ENCODE measurements at regions not wholly inside any gene's neighbourhood (a gene's known extent, or its start where the extent isn't known, plus 50 kb on each side); places are given as distances from the start of the nearest gene placed in this dataset.
"Not testable (repeated sequence)": the region's sequence is repeated elsewhere in the genome, so short reads cannot be mapped to it uniquely, and the experiment has no call there.

DNA sequence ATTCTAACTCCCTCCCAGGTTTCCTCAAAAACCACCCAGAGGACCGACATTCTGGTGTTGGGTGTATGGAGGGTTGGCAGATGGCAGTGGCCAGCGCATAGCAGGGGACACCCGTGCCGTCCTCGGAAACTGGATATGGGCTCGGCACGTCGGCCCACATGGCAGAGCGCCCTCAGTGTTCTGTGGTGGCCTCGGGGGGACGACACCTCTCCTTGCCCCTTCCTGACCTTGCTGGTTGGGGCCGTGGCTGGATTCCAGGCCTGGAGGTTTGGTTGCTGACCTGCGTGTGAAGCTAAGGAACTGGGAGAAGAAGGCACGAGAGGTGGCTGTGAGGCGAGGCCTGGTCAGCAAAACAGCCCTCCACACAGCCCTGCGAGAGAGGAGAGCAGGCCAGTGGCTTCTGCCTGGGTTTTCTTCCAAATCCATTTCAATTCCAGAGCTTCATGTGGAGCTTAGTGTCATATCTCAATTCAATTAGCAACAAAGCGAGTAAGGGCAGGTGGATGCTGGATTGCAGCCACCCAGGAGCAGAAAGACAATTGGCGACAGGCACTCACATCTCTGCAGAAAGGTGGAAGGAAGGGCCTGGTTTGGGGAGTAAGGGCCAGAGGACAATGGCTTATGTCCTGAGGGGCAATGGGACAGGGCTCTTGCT is 478.4 kb downstream of the BRD1 start:
- DNase-seq (ENCODE audit: low read depth): no peak

DNA sequence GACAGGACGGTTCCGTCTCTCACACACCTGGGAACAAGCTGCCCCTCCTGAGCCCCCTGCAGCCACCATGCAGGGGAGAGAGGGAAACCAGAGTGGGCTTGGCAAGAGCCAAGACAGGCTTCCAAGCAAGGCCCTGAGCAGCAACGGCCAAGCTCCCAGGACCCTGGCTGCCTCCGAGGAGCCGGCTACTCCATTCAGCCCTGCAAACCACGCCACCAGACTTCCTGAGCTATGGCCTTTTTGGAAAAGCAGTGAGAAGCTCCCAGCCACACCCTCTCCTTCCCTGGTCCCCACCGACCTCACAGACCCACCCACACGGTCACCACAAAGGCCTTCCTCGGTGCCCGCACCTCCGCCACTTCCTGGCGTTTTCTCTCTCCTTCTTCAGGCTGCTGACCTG is 479.0 kb downstream of the BRD1 start:
- no peak for DNase-seq (ENCODE audit: low read depth)

DNA sequence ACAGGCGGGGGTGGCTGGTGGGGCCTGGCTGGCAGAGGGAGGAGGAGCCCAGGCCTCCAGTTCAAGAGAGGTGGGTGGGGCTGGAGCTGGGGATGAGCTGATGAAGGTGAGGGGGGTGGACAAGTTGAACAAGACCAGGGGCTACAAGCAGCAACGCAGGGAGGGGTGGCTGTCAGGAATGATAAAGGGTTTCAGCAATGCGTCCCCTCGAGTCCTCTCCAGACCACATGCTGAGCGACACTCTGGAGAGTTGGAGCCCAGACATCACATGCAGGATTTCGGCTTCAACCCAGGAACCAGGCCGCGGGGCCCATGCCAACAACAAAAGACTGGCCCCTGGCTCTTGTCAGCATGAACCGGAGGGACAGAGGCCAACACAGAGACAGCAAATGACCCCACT is 480.3 kb downstream of the BRD1 start:
- no peak for DNase-seq (ENCODE audit: low read depth)

- no peak for DNase-seq (ENCODE audit: low read depth)
Measured at GRCh38 chr22:49345896-49346295, 481.8 kb downstream of the BRD1 start.

DNA sequence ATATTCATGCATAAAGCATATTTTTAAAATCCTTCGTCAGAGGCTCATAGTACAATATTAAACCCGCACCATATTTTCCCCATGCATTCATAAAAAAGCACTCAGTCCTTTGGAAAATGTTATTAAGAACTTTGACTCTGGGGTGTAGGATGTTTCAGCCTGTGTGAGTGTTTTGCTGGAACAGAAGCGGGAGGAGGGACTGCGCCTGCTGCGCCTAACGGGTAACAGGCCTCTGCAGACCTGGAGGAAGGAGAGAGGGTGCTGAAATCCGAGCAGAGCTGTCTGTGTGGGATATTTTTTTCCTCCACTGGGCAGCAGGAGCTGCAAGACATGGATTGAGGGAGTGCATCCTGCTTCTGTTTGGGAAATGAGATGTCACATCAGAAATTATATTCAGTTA is 483.0 kb downstream of the BRD1 start:
- no peak for DNase-seq (ENCODE audit: low read depth)

GRCh38 chr22:49344161-49344560 is 483.5 kb downstream of the BRD1 start:
- DNase-seq (ENCODE audit: low read depth): no peak

DNA sequence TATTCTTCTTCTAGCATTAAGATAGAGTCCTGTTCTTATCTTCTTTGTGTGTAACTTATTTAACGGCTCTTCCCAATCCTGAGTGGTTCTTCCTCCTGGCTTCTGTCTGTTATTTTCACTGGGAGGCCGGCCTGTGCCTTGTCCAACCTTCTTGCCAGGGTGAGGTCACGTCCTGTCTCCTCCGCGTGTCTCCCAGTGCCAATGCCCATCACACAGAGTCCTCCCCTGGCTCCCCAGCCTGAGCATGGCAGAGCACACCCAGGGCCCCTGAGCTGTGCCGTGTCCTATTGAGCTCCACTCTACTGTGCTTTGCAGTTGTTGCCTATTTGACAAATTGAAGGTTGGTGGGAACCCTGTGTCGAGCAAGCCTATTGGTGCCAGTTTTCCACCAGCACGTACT is 487.3 kb downstream of the BRD1 start:
- DNase-seq (ENCODE audit: low read depth): no peak

DNA sequence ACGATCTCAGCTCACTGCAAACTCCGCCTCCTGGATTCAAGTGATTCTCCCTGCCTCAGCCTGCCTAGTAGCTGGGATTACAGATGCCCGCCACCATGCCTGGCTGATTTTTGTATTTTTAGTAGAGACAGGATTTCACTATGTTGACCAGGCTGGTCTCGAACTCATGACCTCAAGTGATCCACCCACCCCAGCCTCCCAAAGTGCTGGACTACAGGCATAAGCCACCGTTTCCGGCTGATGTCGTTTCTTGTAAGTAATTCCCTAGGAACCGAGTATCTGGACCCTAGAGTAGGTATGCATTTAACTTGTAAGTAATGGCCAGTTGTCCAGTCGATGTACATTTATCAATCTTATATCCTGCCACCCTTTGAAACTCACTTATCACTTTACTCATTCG is 491.2 kb downstream of the BRD1 start:
- DNase-seq (ENCODE audit: low read depth): not testable (repeated sequence)

- DNase-seq (ENCODE audit: low read depth): no peak
Measured at GRCh38 chr22:49334976-49335375, 492.7 kb downstream of the BRD1 start.

- DNase-seq (ENCODE audit: low read depth): no peak
Measured at GRCh38 chr22:49334449-49334789, 493.3 kb downstream of the BRD1 start.

GRCh38 chr22:49333206-49333605 is 494.5 kb downstream of the BRD1 start:
- DNase-seq (ENCODE audit: low read depth): no peak

GRCh38 chr22:49332691-49333090 is 495.0 kb downstream of the BRD1 start:
- no peak for DNase-seq (ENCODE audit: low read depth)

- no peak for DNase-seq (ENCODE audit: low read depth)
Measured at GRCh38 chr22:49331878-49332277, 495.8 kb downstream of the BRD1 start.

DNA sequence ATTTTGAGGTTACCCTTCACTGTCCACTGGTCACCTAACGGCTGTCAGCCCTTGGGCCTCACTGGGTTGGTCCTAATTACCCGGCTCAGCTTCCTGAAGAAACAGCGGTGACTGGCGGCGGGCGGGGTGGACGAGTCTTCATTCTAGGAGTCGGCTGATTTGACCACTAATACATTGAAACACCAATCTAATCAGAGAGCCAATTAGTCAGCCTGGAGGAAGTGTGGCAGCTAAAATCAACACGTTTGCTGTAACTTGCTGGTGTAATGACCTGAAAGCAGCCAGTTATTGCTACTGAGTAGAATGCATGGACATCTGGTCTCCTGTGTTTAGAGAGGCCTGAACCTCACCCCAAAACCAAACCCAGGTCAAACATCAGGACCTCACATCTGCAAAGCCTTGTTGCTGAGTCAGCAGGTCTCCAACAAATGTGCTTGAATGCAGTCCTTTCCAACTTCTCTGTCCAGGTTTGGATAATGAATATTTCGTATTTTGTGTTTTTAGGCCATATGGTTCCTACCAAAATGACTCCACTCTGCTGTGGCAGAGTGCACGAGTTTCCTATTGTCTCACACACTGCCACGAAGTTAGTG is 496.4 kb downstream of the BRD1 start:
- no peak for DNase-seq (ENCODE audit: low read depth)

- DNase-seq (ENCODE audit: low read depth): no peak
Measured at GRCh38 chr22:49330421-49331222, 497.1 kb downstream of the BRD1 start.

- DNase-seq (ENCODE audit: low read depth): no peak
Measured at GRCh38 chr22:49329636-49330035, 498.0 kb downstream of the BRD1 start.

- no peak for DNase-seq (ENCODE audit: low read depth)
Measured at GRCh38 chr22:49328630-49329405, 498.9 kb downstream of the BRD1 start.

- no peak for DNase-seq (ENCODE audit: low read depth)
Measured at GRCh38 chr22:49328118-49328475, 499.6 kb downstream of the BRD1 start.

DNA sequence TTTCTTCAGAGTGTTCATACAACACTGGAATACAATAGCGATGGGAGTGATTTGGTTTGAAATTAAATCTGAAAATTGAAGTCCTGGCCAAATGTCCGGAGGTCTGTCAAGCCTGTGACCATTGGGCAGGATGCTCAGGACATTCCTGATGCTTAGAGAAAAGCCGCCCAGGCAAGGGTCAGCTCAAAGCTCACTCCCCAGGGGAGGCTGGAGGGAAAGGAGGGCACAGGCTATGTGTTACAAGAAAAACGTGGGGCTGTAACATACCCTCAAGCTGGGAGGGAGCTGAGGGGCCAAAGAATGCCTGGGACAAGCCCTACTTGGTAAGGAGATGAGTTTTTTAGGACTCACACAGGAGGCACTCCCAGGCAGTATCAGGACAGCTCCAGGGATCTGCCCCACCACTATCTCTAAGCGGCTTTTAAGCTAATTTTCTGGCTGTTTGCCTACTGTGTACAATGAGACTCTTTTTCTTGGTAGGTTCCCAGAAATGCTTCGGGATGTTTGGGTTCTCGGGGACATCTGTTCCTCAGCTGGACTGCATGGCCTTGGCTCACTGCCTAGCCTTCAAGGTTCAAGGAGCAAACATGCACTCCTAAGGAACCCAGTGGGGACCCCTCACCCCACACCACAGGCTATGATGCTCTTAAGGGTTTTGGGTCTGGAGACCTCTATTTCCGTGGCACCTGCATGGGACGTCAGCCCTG is 500.1 kb downstream of the BRD1 start:
- no peak for DNase-seq (ENCODE audit: low read depth)

DNA sequence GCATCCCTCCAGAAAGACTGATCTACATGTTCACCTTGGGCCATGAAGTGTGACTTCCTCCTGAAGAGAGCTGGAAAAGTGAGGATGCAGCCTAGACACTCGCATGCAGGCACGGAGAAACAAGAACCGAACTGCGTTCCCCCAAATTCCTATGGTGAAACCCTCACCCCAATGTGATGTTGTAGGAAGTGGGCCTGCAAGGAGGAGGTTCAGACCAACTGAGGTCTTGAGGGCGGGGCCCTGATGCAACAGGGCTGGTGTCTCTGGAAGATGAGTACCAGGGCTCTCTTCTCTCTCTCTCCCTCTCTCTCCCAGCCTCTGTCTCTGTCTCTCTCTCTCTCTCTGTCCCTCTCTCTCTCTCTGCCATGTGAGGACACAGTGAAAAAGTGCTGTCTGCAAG is 501.1 kb downstream of the BRD1 start:
- no peak for DNase-seq (ENCODE audit: low read depth)

DNA sequence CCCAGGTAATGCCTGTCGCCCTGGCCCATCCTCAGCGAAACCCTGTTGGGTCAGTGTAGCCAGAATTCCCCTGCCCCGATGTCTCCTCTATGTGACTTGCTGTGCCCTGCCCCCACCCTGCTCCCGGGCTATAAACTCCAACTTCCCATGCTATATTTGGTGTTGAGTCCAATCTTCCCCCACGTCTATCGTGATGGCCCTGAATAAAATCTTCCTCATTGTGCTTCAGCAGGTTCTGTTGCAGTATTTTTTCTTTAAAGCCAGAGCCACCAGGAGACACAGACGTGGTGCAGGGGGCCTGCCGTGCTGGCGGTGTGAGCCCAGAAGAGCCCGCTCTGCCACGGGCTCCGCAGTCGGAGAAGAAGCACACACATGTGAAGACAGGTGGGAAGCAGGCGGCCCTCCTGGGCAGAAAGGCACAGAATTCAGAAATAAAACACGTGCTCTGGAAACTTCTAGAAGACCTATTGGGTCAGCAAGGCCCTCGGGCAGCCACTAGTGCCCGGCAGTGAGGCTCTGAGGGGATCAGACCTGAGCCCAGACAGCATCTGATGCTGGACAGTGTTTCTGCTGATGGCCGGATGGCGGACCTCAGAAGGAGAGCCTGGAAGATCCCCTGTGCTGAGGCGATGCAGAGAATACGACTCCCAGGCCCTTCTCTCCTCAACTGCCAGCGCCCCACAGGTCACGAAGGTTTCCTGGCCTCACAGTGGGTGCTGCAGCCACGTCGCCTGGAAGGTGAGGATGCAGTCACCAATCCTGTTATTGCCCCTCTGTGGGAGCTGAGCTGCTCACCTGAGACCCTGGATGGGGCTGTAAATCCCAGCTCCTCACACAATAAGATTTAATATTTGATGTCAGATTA is 501.9 kb downstream of the BRD1 start:
- DNase-seq (ENCODE audit: low read depth): no peak

Data from GM04503 (cell line).